GM12878 (cell line): ENCODE measurements at regions not wholly inside any gene's neighbourhood (a gene's known extent, or its start where the extent isn't known, plus 50 kb on each side); places are given as distances from the start of the nearest gene placed in this dataset.

Experiments
- ATAC-seq: fragments of 200-7000 bp; cut with Tn5 transposase; 3 replicates; pipeline ENCODE4 v1.9.1; 2020; ENCODE audit warnings: mild to moderate bottlenecking, moderate library complexity
- BruUV-seq: library from RNA; stranded (reverse); fragments of 400-500 nt; replicated peaks from 2 replicates; lab custom pipeline; 2021; lab: Mats Ljungman, UMichigan
- CTCF ChIA-PET: fragments of 300-600 bp; sonication (Branson Sonifier 250); formaldehyde crosslinking; extraction: SDS; loops from one replicate; lab custom pipeline; 2021; ENCODE audit warnings: inconsistent platforms; lab: Yijun Ruan, JAX
- POLR2A ChIA-PET: fragments of 350-600 bp; formaldehyde crosslinking; extraction: SDS; loops from one replicate; lab custom pipeline; 2021; ENCODE audit warnings: inconsistent platforms; lab: Charles Lee
- RAD21 ChIA-PET: fragments of 300-600 bp; sonication (Branson Sonifier 250); formaldehyde crosslinking; loops from one replicate; lab custom pipeline; 2023; ENCODE audit warnings: antibody characterized with exemption; ENCODE audit not compliant: unreplicated experiment; lab: Charles Lee
- SMC1A ChIA-PET: fragments of 300-600 bp; sonication (Branson Sonifier 250); formaldehyde crosslinking; loops from one replicate; lab custom pipeline; 2023; ENCODE audit not compliant: unreplicated experiment, uncharacterized antibody; lab: Charles Lee
- DNase-seq: peaks from one replicate; pipeline ENCODE4 v3.0.0-alpha.2; 2011; ENCODE audit warnings: low read depth, low spot score
- FAIRE-seq: peaks from 3 replicates; lab custom pipeline; 2011; peaks lifted over from hg19 to GRCh38; lab: Jason Lieb, UNC
- H2AFZ ChIP-seq: 2 replicates; pipeline ENCODE4 v1.6.0; 2011; ENCODE audit warnings: low read depth, low read length, control low read depth; ENCODE audit not compliant: control insufficient read depth
- H3K27ac ChIP-seq: 2 replicates; pipeline ENCODE4 v1.5.1; 2011; ENCODE audit warnings: control low read depth; ENCODE audit not compliant: control insufficient read depth, insufficient read depth
- H3K27me3 ChIP-seq, 2 experiments: replicated peaks in 1 of 2; 2 replicates each; pipeline versions ENCODE4 v1.6.0 to v1.6.1; 2011; ENCODE audit warnings: low read length in 1 of 2; ENCODE audit not compliant: control insufficient read depth in 2 of 2, insufficient read depth in 2 of 2
- H3K36me3 ChIP-seq, 2 experiments: 2 replicates each; pipeline ENCODE4 v1.5.1; 2011; ENCODE audit warnings: low read length in 1 of 2; ENCODE audit not compliant: control insufficient read depth in 2 of 2, insufficient read depth in 2 of 2
- H3K4me1 ChIP-seq: 2 replicates; pipeline ENCODE4 v1.6.1; 2011; ENCODE audit warnings: mild to moderate bottlenecking, low read length, moderate library complexity, mixed read lengths; ENCODE audit not compliant: control insufficient read depth, insufficient read depth
- H3K4me2 ChIP-seq: 2 replicates; pipeline ENCODE4 v1.6.0; 2011; ENCODE audit warnings: control low read depth; ENCODE audit not compliant: control insufficient read depth, insufficient read depth
- H3K4me3 ChIP-seq: fragments of 200-600 bp; sonication (generic); 2 replicates; pipeline ENCODE4 v1.5.1; 2016
- H3K79me2 ChIP-seq: 2 replicates; pipeline ENCODE4 v1.6.0; 2011; ENCODE audit warnings: low read length; ENCODE audit not compliant: control insufficient read depth, insufficient read depth
- H3K9ac ChIP-seq: 2 replicates; pipeline ENCODE4 v1.8.0; 2011; ENCODE audit warnings: low read length, control low read depth, mixed read lengths; ENCODE audit not compliant: control insufficient read depth, insufficient read depth
- H3K9me3 ChIP-seq: replicated peaks from 3 replicates; pipeline ENCODE4 v1.5.1; 2011; ENCODE audit warnings: mild to moderate bottlenecking, low read length; ENCODE audit not compliant: control insufficient read depth, insufficient read depth
- H4K20me1 ChIP-seq: 2 replicates; pipeline ENCODE4 v1.6.0; 2011; ENCODE audit not compliant: control insufficient read depth, insufficient read depth
- BACH1 ChIP-seq: fragments of 450-650 bp; IDR thresholded peaks from 2 replicates; pipeline ENCODE4 v1.6.1; 2017; ENCODE audit warnings: mild to moderate bottlenecking, borderline replicate concordance
- BCL11A ChIP-seq: IDR thresholded peaks from 2 replicates; pipeline ENCODE4 v1.6.1; 2011; ENCODE audit warnings: low read depth, low read length
- BHLHE40 ChIP-seq, 2 experiments: fragments of 450-650 bp in 1 of 2; IDR thresholded peaks; 2 replicates each; pipeline ENCODE4 v1.6.1; 2011 to 2017; ENCODE audit warnings: low read depth in 2 of 2, borderline replicate concordance in 1 of 2, improper control_type of control experiment in 1 of 2, low read length in 1 of 2, mild to moderate bottlenecking in 1 of 2
- CHD1 ChIP-seq: IDR thresholded peaks from 2 replicates; pipeline ENCODE4 v1.6.1; 2012; ENCODE audit warnings: low read depth, low read length, improper control_type of control experiment
- DPF2 ChIP-seq: fragments of 450-650 bp; IDR thresholded peaks from 2 replicates; pipeline ENCODE4 v1.6.1; 2017; ENCODE audit warnings: mild to moderate bottlenecking
- ETV6 ChIP-seq, 2 experiments: fragments of 450-650 bp in 1 of 2; IDR thresholded peaks in 1 of 2; conservative IDR thresholded peaks in 1 of 2; 2 replicates each; pipeline ENCODE4 v1.6.1; 2014; ENCODE audit warnings: antibody characterized with exemption in 1 of 2, borderline replicate concordance in 1 of 2, low read depth in 1 of 2, mild to moderate bottlenecking in 1 of 2, moderate library complexity in 1 of 2
- FOXK2 ChIP-seq: fragments of 450-650 bp; IDR thresholded peaks from 2 replicates; pipeline ENCODE4 v1.6.1; 2017; ENCODE audit warnings: mild to moderate bottlenecking, moderate library complexity
- IRF4 ChIP-seq: IDR thresholded peaks from 2 replicates; pipeline ENCODE4 v1.6.1; 2011; ENCODE audit warnings: low read depth, low read length
- LARP7 ChIP-seq: fragments of 450-650 bp; IDR thresholded peaks from 2 replicates; pipeline ENCODE4 v1.6.1; 2017; ENCODE audit warnings: mild to moderate bottlenecking
- NFIC ChIP-seq: IDR thresholded peaks from 2 replicates; pipeline ENCODE4 v1.6.1; 2012; ENCODE audit warnings: low read depth, mild to moderate bottlenecking, inconsistent platforms, low read length, moderate library complexity
- RBBP5 ChIP-seq: fragments of 200-600 bp; sonication (generic); conservative IDR thresholded peaks from 2 replicates; pipeline ENCODE4 v1.6.1; 2016
- SMARCA5 ChIP-seq: fragments of 450-650 bp; IDR thresholded peaks from 2 replicates; pipeline ENCODE4 v1.6.1; 2017; ENCODE audit warnings: mild to moderate bottlenecking
- TCF12 ChIP-seq: IDR thresholded peaks from 2 replicates; pipeline ENCODE4 v1.6.1; 2011; ENCODE audit warnings: low read depth, mild to moderate bottlenecking, low read length
- WGBS: methylation state at CpG from one replicate; pipeline ENCODE4 v1.1.6; 2016; ENCODE audit warnings: low lambda C conversion rate; ENCODE audit not compliant: insufficient replicate concordance, insufficient coverage; ENCODE audit errors: missing lambda C conversion rate; 5-methylcytosine and 5-hydroxymethylcytosine counted together
- in situ Hi-C: fragments of 300-500 bp; cut with MboI; formaldehyde crosslinking; loops from 9 replicates; pipeline ENCODE4 v1.14.3; 2018; ENCODE audit warnings: mixed read lengths
- intact Hi-C: fragments of 100-400 bp; cut with micrococcal nuclease; formaldehyde crosslinking; loops from one replicate; pipeline ENCODE4 v1.14.2; 2022; ENCODE audit not compliant: unreplicated experiment
- TF ChIP-seq, protein P1 (sequence below): fragments of 450-650 bp; formaldehyde crosslinking; IDR thresholded peaks from 2 replicates; pipeline ENCODE4 v1.5.0; 2022; ENCODE audit warnings: mild to moderate bottlenecking, missing genetic modification characterization
- TF ChIP-seq, protein P2 (sequence below): IDR thresholded peaks from 2 replicates; pipeline ENCODE4 v1.6.1; 2012; ENCODE audit warnings: low read depth, low read length, improper control_type of control experiment
- TF ChIP-seq, protein P3 (sequence below): IDR thresholded peaks from 2 replicates; pipeline ENCODE4 v1.6.1; 2012; ENCODE audit warnings: mild to moderate bottlenecking, low read depth, low read length

DNA sequence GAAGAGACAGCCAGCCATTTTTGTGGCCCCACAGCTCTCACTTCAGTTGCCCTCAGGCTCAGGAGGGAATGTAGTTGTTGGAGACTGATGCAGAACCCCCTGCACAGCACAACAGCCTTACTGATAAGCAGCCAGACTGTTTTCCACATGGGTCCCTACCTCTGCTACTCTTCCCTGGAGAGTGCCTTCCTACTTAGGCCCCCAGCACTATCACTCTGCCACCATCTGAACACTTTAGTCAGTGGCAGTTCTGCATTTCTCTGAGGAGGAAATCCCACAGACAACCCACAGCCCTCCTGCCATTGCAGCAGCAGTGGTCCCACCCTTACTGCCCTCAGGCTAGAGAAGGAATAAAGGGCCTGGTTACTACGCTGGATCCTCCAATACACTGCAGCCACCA, 61.8 kb upstream of the PTPRD start:
- FAIRE-seq, result no peak
- no peak overlapping the region for H3K4me3 ChIP-seq
- BruUV-seq, result no TSS peak
- no peak overlapping the region for H3K9ac ChIP-seq
- ChIA-PET CTCF (no interaction called here), POLR2A (no interaction called here), SMC1A (interaction anchor here (0.6 kb wide), 1 partner anchor 121 kb away, joined by 4 read pairs; no protein-coding TSS in a partner anchor)
- 0% methylated on average over 1 of the region's 1 CpG for WGBS
- H3K4me2 ChIP-seq, result no peak overlapping the region
- in situ Hi-C loops, result no loop called here
- H3K36me3 ChIP-seq, result no peaks in the 10 kb centered on the region
- H3K27me3 ChIP-seq, result no peaks in the 10 kb centered on the region
- H3K27ac ChIP-seq, result no peak overlapping the region
- no peaks in the 10 kb centered on the region for H3K4me1 ChIP-seq
- no peaks in the 10 kb centered on the region for H4K20me1 ChIP-seq
- TF ChIP-seq BHLHE40 (IDR thresholded peaks at IDR 0.05; ENCODE audit: borderline replicate concordance in 1 of 2, low read depth in 2 of 2, low read length in 1 of 2), result no peak
- TF ChIP-seq SMARCA5, result no peak
- TF ChIP-seq, protein P1, sequence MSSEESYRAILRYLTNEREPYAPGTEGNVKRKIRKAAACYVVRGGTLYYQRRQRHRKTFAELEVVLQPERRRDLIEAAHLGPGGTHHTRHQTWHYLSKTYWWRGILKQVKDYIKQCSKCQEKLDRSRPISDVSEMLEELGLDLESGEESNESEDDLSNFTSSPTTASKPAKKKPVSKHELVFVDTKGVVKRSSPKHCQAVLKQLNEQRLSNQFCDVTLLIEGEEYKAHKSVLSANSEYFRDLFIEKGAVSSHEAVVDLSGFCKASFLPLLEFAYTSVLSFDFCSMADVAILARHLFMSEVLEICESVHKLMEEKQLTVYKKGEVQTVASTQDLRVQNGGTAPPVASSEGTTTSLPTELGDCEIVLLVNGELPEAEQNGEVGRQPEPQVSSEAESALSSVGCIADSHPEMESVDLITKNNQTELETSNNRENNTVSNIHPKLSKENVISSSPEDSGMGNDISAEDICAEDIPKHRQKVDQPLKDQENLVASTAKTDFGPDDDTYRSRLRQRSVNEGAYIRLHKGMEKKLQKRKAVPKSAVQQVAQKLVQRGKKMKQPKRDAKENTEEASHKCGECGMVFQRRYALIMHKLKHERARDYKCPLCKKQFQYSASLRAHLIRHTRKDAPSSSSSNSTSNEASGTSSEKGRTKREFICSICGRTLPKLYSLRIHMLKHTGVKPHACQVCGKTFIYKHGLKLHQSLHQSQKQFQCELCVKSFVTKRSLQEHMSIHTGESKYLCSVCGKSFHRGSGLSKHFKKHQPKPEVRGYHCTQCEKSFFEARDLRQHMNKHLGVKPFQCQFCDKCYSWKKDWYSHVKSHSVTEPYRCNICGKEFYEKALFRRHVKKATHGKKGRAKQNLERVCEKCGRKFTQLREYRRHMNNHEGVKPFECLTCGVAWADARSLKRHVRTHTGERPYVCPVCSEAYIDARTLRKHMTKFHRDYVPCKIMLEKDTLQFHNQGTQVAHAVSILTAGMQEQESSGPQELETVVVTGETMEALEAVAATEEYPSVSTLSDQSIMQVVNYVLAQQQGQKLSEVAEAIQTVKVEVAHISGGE, result no peak
- no peak for TF ChIP-seq BCL11A
- no peak for TF ChIP-seq LARP7
- TF ChIP-seq ETV6 (conservative IDR thresholded peaks at IDR 0.05 in 1 of 2, IDR thresholded peaks at IDR 0.05 in 1 of 2; ENCODE audit: borderline replicate concordance in 1 of 2, low read depth in 1 of 2), result no peak
- TF ChIP-seq, protein P2, sequence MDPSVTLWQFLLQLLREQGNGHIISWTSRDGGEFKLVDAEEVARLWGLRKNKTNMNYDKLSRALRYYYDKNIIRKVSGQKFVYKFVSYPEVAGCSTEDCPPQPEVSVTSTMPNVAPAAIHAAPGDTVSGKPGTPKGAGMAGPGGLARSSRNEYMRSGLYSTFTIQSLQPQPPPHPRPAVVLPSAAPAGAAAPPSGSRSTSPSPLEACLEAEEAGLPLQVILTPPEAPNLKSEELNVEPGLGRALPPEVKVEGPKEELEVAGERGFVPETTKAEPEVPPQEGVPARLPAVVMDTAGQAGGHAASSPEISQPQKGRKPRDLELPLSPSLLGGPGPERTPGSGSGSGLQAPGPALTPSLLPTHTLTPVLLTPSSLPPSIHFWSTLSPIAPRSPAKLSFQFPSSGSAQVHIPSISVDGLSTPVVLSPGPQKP, result no peak
- no peak for TF ChIP-seq FOXK2
- TF ChIP-seq BACH1, result no peak
- no peak for TF ChIP-seq RBBP5
- TF ChIP-seq NFIC, result no peak
- no peak for TF ChIP-seq IRF4
- TF ChIP-seq DPF2, result no peak
- TF ChIP-seq, protein P3, sequence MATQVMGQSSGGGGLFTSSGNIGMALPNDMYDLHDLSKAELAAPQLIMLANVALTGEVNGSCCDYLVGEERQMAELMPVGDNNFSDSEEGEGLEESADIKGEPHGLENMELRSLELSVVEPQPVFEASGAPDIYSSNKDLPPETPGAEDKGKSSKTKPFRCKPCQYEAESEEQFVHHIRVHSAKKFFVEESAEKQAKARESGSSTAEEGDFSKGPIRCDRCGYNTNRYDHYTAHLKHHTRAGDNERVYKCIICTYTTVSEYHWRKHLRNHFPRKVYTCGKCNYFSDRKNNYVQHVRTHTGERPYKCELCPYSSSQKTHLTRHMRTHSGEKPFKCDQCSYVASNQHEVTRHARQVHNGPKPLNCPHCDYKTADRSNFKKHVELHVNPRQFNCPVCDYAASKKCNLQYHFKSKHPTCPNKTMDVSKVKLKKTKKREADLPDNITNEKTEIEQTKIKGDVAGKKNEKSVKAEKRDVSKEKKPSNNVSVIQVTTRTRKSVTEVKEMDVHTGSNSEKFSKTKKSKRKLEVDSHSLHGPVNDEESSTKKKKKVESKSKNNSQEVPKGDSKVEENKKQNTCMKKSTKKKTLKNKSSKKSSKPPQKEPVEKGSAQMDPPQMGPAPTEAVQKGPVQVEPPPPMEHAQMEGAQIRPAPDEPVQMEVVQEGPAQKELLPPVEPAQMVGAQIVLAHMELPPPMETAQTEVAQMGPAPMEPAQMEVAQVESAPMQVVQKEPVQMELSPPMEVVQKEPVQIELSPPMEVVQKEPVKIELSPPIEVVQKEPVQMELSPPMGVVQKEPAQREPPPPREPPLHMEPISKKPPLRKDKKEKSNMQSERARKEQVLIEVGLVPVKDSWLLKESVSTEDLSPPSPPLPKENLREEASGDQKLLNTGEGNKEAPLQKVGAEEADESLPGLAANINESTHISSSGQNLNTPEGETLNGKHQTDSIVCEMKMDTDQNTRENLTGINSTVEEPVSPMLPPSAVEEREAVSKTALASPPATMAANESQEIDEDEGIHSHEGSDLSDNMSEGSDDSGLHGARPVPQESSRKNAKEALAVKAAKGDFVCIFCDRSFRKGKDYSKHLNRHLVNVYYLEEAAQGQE, result no peak
- TF ChIP-seq TCF12, result no peak
- TF ChIP-seq CHD1, result no peak
- TF ChIP-seq, all 136 proteins: peak for 0
- ATAC-seq (no peak), DNase-seq (no peak)
- RAD21 ChIA-PET, result no interaction called here
- Histone ChIP-seq H2AFZ (no peak overlapping the region), H3K79me2 (no peaks in the 10 kb centered on the region), H3K9me3 (no peaks in the 10 kb centered on the region)
- intact Hi-C loops, result no loop called here
